Spleen (tissue), 11 donors: ENCODE measurements at regions not wholly inside any gene's neighbourhood (a gene's known extent, or its start where the extent isn't known, plus 50 kb on each side); places are given as distances from the start of the nearest gene placed in this dataset.

ENCODE experiments used
- DNase-seq: peaks from one replicate; pipeline ENCODE4 v3.0.0-alpha.2; 2020
- H3K27ac ChIP-seq, 8 donors: fragments of 200-600 bp; sonication (generic) in 7 of 8; 1 replicate in 4 of 8; 2 replicates in 4 of 8; pipeline versions ENCODE4 v1.5.0 to v1.8.0; 2016 to 2021; ENCODE audit warnings: inconsistent platforms in 4 of 8, mild to moderate bottlenecking in 4 of 8, moderate library complexity in 1 of 8
- H3K27me3 ChIP-seq, 7 donors: fragments of 200-600 bp; sonication (generic) in 6 of 7; replicated peaks in 1 of 7; 1 replicate in 4 of 7; 2 replicates in 3 of 7; pipeline versions ENCODE4 v1.5.0 to v1.8.0; 2016 to 2021; ENCODE audit warnings: inconsistent platforms in 3 of 7, mild to moderate bottlenecking in 1 of 7
- H3K36me3 ChIP-seq, 6 donors: fragments of 200-600 bp; sonication (generic) in 5 of 6; 1 replicate in 4 of 6; 2 replicates in 2 of 6; pipeline versions ENCODE4 v1.5.0 to v1.8.0; 2016 to 2021; ENCODE audit warnings: inconsistent platforms in 2 of 6
- H3K4me1 ChIP-seq, 6 donors: fragments of 200-600 bp; sonication (generic) in 5 of 6; 1 replicate in 3 of 6; 2 replicates in 3 of 6; pipeline versions ENCODE4 v1.5.0 to v1.8.0; 2016 to 2021; ENCODE audit warnings: inconsistent platforms in 3 of 6
- H3K4me3 ChIP-seq, 8 donors: fragments of 200-600 bp; sonication (generic) in 7 of 8; 1 replicate in 4 of 8; 2 replicates in 4 of 8; pipeline versions ENCODE4 v1.5.0 to v1.8.0; 2016 to 2021; ENCODE audit warnings: inconsistent platforms in 4 of 8, mild to moderate bottlenecking in 4 of 8, moderate library complexity in 2 of 8
- H3K9me3 ChIP-seq, 8 donors: fragments of 200-600 bp; sonication (generic) in 7 of 8; 1 replicate in 4 of 8; 2 replicates in 4 of 8; pipeline versions ENCODE4 v1.5.0 to v1.8.0; 2016 to 2021; ENCODE audit warnings: inconsistent platforms in 4 of 8
- POLR2A ChIP-seq, 3 donors: fragments of 450-650 bp; IDR thresholded peaks; one replicate each; pipeline ENCODE4 v1.5.1; 2017; ENCODE audit warnings: antibody characterized with exemption in 3 of 3, mild to moderate bottlenecking in 1 of 3
- POLR2AphosphoS5 ChIP-seq, 3 donors: sonication (generic); formaldehyde crosslinking; IDR thresholded peaks; one replicate each; pipeline ENCODE4 v1.5.1; 2017; ENCODE audit warnings: antibody characterized with exemption in 3 of 3
- WGBS, 5 donors: extraction: QIAGEN DNeasy Blood & Tissue Kit in 3 of 5; methylation state at CpG; one replicate each; pipeline versions ENCODE4 v1.1.5 to v1.1.7; 2013 to 2018; 5-methylcytosine and 5-hydroxymethylcytosine counted together
- intact Hi-C: fragments of 100-400 bp; cut with DNase I; formaldehyde crosslinking; loops from one replicate; pipeline ENCODE4 v1.15.0; 2023; ENCODE audit warnings: low total_unique reads
- TF ChIP-seq, protein P1 (sequence below), 11 experiments: fragments of 200-600 bp in 7 of 11; fragments of 450-650 bp in 4 of 11; sonication (generic) in 4 of 11; IDR thresholded peaks in 8 of 11; conservative IDR thresholded peaks in 3 of 11; 1 replicate in 7 of 11; 2 replicates in 4 of 11; pipeline versions ENCODE4 v1.4.0 to v1.8.0; 2016 to 2021; ENCODE audit warnings: antibody characterized with exemption in 11 of 11, inconsistent platforms in 4 of 11, mild to moderate bottlenecking in 1 of 11
- donor health status: healthy with polysubstance abuse.
- donor health status: DM: no; HTN: no; CAD: no; lungs with moderate emphysema.
- donor health status: DM: no; HTN: no; CAD: no.
- donor health status: Bipolar disorder and iron deficiency.
- donor health status: healthy.
- donor health status: DM: no; HTN: no; CAD: no.
- donor health status: DM: yes; HTN: yes; CAD: no.

DNA sequence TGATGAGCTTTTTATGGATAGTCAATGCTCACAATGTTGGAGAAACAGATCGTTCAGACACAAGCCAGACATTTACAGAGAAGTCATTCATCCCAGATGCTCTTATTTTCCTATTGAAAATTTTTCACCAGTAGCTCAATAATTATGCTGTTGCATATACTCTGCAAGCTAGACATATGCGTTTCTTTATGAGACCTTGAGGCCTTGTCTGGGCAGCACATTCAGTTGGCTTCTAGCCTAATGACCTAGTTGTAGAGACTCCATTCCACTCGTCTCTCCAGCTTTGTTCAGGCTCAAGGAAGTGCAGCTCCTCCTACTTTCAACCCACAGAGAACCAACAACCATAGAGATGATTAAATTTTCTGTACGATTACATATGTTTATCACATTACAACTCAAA lies 237.7 kb downstream of the MZT1 start:
- no peak overlapping the region for H3K4me3 ChIP-seq
- no peak for DNase-seq
- no peaks in the 10 kb centered on the region for H3K36me3 ChIP-seq
- no peak overlapping the region for H3K27ac ChIP-seq
- H3K4me1 ChIP-seq: no peaks in the 10 kb centered on the region
- no peaks in the 10 kb centered on the region for H3K27me3 ChIP-seq
- TF ChIP-seq POLR2A (IDR thresholded peaks at IDR 0.05) (no peak), POLR2AphosphoS5 (IDR thresholded peaks at IDR 0.05) (no peak)
- TF ChIP-seq, protein P1, sequence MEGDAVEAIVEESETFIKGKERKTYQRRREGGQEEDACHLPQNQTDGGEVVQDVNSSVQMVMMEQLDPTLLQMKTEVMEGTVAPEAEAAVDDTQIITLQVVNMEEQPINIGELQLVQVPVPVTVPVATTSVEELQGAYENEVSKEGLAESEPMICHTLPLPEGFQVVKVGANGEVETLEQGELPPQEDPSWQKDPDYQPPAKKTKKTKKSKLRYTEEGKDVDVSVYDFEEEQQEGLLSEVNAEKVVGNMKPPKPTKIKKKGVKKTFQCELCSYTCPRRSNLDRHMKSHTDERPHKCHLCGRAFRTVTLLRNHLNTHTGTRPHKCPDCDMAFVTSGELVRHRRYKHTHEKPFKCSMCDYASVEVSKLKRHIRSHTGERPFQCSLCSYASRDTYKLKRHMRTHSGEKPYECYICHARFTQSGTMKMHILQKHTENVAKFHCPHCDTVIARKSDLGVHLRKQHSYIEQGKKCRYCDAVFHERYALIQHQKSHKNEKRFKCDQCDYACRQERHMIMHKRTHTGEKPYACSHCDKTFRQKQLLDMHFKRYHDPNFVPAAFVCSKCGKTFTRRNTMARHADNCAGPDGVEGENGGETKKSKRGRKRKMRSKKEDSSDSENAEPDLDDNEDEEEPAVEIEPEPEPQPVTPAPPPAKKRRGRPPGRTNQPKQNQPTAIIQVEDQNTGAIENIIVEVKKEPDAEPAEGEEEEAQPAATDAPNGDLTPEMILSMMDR (IDR thresholded peaks at IDR 0.05 in 8 of 11, conservative IDR thresholded peaks at IDR 0.05 in 3 of 11): no peak
- 49 to 76% (median 68%) methylated on average over 4 of the region's 4 CpGs for WGBS, 5 donors
- intact Hi-C loops: no loop called here
- H3K9me3 ChIP-seq: no peaks in the 10 kb centered on the region

DNA sequence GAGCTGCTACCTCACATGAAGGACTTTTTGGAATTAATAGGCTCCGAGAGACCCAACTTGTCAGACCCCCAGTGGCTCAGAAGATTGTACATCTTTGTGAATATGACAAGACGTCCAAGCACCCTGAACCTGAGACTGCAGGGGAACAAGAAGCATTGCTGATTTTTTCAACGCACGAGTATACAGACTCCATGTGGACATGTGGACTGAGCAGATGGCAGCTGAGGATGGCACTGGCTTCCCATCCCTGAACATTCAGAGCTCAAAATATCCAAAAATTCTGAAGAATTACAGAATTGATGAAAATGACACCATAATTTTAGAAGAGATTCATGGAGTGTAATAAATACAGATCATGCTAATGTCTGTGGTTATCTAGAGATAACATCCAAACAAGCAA lies 254.1 kb downstream of the MZT1 start:
- TF ChIP-seq, protein P1 (IDR thresholded peaks at IDR 0.05 in 8 of 11, conservative IDR thresholded peaks at IDR 0.05 in 3 of 11): no peak
- no peak for TF ChIP-seq POLR2A (IDR thresholded peaks at IDR 0.05)
- no peak for TF ChIP-seq POLR2AphosphoS5 (IDR thresholded peaks at IDR 0.05)
- no peak overlapping the region for H3K27ac ChIP-seq
- DNase-seq: no peak
- intact Hi-C loops: no loop called here
- no peaks in the 10 kb centered on the region for H3K27me3 ChIP-seq
- no peaks in the 10 kb centered on the region for H3K4me1 ChIP-seq
- H3K36me3 ChIP-seq: no peaks in the 10 kb centered on the region
- 83 to 94% (median 86%) methylated on average over 4 of the region's 4 CpGs for WGBS, 5 donors
- H3K9me3 ChIP-seq: peaks cover 0 to 21% (median 5%) of the 10 kb centered on the region in 8 donors
- no peak overlapping the region for H3K4me3 ChIP-seq

DNA sequence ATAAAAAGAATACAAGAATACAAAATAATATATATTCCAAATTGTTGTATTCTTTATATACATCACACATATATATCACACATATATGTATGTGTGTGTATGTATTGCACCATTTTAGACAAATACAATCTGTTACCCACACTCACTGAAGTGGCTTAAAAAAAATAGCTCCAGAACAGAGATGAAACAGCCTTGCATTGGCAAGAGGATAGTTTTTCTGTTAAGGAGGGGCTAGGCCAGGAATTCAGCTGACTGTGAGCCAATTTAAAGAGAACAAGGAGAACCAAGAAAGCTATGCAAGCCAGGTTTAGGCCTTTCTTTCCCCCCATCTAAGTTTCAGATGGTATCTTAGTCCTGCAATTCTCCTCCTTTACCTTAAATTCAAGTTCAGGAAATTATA lies 257.5 kb downstream of the MZT1 start:
- Histone ChIP-seq H3K36me3 (no peaks in the 10 kb centered on the region), H3K9me3 (no peaks in the 10 kb centered on the region), H3K4me3 (no peak overlapping the region), H3K27me3 (no peaks in the 10 kb centered on the region), H3K4me1 (no peaks in the 10 kb centered on the region), H3K27ac (no peak overlapping the region)
- TF ChIP-seq POLR2A (IDR thresholded peaks at IDR 0.05) (no peak), POLR2AphosphoS5 (IDR thresholded peaks at IDR 0.05) (no peak)
- TF ChIP-seq, protein P1 (IDR thresholded peaks at IDR 0.05 in 8 of 11, conservative IDR thresholded peaks at IDR 0.05 in 3 of 11): no peak
- DNase-seq: no peak
- intact Hi-C loops: no loop called here

GRCh38 chr13:72463561-72463960 lies 263.9 kb downstream of the MZT1 start:
- DNase-seq: no peak
- intact Hi-C loops: no loop called here
- TF ChIP-seq POLR2A (IDR thresholded peaks at IDR 0.05): no peak

DNA sequence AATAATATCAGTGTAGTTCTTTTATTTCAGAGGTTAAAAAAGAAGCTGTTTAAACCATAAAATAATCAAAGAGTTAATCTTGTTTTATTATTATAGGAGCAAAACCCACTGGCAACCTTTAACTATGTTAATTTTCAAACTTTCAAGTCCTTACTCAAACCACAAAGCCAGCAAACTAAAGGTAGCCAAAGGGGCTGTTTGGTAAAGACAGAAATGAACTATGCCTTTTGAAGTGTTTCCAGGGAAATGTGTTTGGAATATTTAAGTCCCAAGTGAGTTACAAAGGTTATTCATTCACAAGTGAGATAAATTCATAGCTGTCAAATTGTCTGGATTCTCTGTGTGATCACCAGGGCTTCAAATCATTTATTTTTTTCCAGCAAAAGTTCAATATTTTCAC lies 264.7 kb downstream of the MZT1 start:
- Histone ChIP-seq H3K27me3 (no peaks in the 10 kb centered on the region), H3K9me3 (no peaks in the 10 kb centered on the region), H3K4me3 (no peak overlapping the region), H3K27ac (no peak overlapping the region), H3K4me1 (no peaks in the 10 kb centered on the region), H3K36me3 (no peaks in the 10 kb centered on the region)
- TF ChIP-seq, protein P1 (IDR thresholded peaks at IDR 0.05 in 8 of 11, conservative IDR thresholded peaks at IDR 0.05 in 3 of 11): no peak
- no peak for TF ChIP-seq POLR2A (IDR thresholded peaks at IDR 0.05)
- TF ChIP-seq POLR2AphosphoS5 (IDR thresholded peaks at IDR 0.05): no peak
- DNase-seq: no peak
- intact Hi-C loops: no loop called here

More at GRCh38 chr13:72463561-72463960, 263.9 kb downstream of the MZT1 start:
- Histone ChIP-seq H3K4me3 (no peak overlapping the region), H3K9me3 (no peaks in the 10 kb centered on the region), H3K27ac (no peak overlapping the region), H3K4me1 (no peaks in the 10 kb centered on the region), H3K36me3 (no peaks in the 10 kb centered on the region), H3K27me3 (no peaks in the 10 kb centered on the region)
- WGBS, 5 donors: 73 to 85% (median 80%) methylated on average over 7 of the region's 7 CpGs
